ENCODE measurements at regions not wholly inside any gene's neighbourhood (a gene's known extent, or its start where the extent isn't known, plus 50 kb on each side); places are given as distances from the start of the nearest gene placed in this dataset.

GRCh38 chr5:154559398-154560276 is 81.6 kb upstream of the HAND1 start:
- TF ChIP-seq CTCF (IDR thresholded peaks at IDR 0.05; ENCODE audit: insufficient read depth, low read depth, low read length) (no peak), EZH2 (IDR thresholded peaks at IDR 0.05; ENCODE audit: insufficient read depth, low read length) (no peak)
